Stimulated activated CD8-positive, alpha-beta memory T cell treated with anti-CD3 and anti-CD28 coated beads, Interleukin-12 subunit alpha, Interleukin-12 subunit beta, amount 100 ng/mL, for 1 hour (primary cell): ENCODE measurements at regions not wholly inside any gene's neighbourhood (a gene's known extent, or its start where the extent isn't known, plus 50 kb on each side); places are given as distances from the start of the nearest gene placed in this dataset.
"Not testable (repeated sequence)": the region's sequence is repeated elsewhere in the genome, so short reads cannot be mapped to it uniquely, and the experiment has no call there.

Experiments used
- DNase-seq: peaks from one replicate; pipeline ENCODE4 v3.0.0-alpha.2; 2020; ENCODE audit warnings: low read depth

DNA sequence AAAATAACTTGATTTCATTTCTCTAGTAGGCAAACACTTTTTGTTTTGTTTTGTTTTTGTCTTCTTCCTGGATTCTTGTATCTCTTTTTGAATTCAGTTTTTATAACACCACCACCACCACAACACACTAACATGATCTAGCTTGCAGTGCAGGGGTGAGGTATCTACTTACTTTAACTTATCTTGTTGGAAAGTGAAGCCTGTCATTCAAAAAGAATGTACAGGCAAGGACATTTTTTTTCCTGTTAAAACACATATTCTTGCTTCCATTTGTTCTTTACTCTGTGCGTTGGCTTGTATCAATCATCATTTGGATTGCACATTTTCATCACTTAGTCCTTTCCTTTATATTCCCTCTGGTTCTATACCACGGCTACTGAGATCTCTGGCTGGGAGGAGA is 824.2 kb downstream of the PLCL1 start:
- DNase-seq, result no peak

GRCh38 chr2:198622986-198623730 is 818.8 kb downstream of the PLCL1 start:
- no peak for DNase-seq

- DNase-seq, result no peak
Measured at GRCh38 chr2:198615972-198616371, 811.6 kb downstream of the PLCL1 start.

DNA sequence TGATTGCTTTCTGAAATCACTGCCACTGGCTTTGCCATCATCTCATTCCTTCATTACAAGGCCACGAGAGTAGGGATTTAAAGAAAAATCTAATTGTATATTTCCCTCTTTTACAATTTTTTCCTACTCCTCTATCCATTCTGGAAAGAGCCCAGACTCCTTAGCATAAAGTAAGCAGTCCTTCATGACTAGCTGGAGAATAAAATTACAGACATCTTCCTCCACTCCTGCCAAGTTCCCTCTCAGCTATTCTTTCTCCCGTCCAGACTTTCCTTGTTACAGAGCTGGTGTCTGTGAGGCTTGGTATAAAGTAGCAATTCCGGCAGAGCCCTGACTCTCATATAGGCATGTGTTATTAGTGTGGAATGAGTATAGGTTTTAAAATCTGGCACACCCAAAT is 806.8 kb downstream of the PLCL1 start:
- no peak for DNase-seq

DNA sequence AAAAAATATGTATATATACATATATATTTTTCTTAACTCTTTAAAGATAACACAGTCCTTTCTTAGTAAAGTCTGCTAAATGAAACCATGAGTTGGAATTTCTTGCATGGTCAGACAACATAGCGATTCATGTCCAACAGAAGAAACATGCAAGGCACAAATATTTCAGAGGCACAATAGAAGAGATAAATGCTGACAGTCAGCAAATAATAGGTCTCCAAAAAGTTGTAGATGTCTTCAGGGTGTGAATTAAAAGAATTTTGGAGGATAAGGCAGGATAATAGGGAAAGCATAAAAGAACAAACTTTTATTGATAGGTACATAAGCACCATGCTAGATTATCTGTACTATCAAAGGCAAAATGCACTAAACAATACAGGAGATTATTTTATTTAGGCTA is 800.2 kb downstream of the PLCL1 start:
- DNase-seq, result no peak

GRCh38 chr2:198602986-198603385 is 798.6 kb downstream of the PLCL1 start:
- not testable (repeated sequence) for DNase-seq

- DNase-seq, result no peak
Measured at GRCh38 chr2:198597648-198598047, 793.3 kb downstream of the PLCL1 start.

- DNase-seq, result no peak
Measured at GRCh38 chr2:198596985-198597384, 792.6 kb downstream of the PLCL1 start.

GRCh38 chr2:198595721-198596120 is 791.3 kb downstream of the PLCL1 start:
- DNase-seq, result no peak

- DNase-seq, result no peak
Measured at GRCh38 chr2:198591586-198591985, 787.2 kb downstream of the PLCL1 start.

GRCh38 chr2:198587741-198588140 is 783.3 kb downstream of the PLCL1 start:
- DNase-seq, result no peak

DNA sequence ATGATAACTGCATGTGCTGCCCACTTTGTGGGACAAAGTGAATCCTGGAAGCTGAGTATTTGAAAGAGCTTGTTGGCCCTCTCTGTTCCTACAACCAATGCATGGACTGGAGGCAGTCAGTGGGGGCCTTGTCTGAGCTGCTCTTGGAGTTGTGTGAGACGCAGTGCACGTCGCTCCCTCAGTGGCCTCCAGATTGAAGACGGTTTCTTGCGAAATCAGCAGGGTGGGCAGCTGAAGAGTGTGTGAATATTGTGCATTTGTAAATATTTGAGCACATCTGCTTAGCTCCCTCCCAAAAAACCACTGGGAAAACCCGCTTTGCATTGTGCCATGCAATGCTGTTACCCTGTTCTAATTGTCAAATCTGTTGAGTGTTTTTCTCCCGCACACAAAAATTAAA is 782.8 kb downstream of the PLCL1 start:
- no peak for DNase-seq

GRCh38 chr2:198571393-198571792 is 767.0 kb downstream of the PLCL1 start:
- no peak for DNase-seq

GRCh38 chr2:198558176-198558575 is 753.8 kb downstream of the PLCL1 start:
- DNase-seq, result no peak

- no peak for DNase-seq
Measured at GRCh38 chr2:198546122-198546521, 741.7 kb downstream of the PLCL1 start.

- no peak for DNase-seq
Measured at GRCh38 chr2:198545411-198545810, 741.0 kb downstream of the PLCL1 start.

DNA sequence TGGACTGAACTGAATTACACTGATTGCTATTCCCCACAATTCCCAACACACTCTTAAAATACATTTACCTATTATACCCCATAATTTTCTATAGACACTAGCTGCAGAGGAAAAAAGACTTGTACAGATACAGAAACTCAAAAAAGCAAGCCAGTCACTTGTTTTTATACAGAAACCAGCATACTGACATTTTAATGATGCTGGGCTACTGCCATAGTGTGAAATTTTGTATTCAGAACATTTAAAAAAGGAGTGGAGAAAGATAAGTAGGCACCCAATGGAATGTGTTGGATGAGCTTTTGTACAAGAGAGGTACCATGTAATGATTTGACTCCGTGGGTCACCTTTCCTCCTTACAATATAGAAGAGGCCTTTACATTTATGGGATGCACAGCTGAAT is 740.1 kb downstream of the PLCL1 start:
- no peak for DNase-seq

- no peak for DNase-seq
Measured at GRCh38 chr2:198534756-198535155, 730.4 kb downstream of the PLCL1 start.

DNA sequence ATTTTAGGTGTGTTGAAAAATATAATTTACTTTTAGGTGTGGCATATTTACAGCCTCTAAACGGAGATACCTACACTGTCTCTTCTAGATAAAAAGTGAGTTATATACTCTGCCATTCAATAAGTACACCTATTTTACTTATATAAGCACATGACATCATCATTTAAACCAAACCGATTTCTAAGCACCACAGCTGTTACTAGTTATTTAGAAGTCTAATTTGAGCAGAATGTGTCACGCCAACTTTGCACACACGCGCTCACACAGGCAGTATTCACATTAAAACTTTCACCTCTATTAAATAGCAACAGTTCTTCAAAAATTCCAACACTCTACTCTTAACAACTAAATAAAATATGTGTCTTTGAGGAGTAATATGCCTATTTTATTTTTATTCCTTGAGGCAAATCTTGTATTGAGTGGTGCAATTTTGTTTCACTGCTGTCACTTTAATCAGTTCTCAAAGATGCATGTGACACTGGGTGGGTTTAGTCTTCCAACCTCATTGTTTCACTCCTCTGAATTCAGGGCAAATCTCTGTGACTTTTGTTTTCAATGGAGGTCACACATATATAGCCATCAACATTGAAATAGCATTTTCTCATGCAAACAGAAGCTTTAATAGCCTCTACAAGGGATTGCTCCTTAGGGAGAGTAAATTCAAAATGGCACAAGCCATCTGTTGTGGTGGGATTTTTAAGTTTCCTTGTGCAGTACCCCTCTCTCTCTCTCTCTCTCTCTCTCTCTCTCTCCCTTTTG is 721.0 kb downstream of the PLCL1 start:
- DNase-seq, result no peak

- DNase-seq, result no peak
Measured at GRCh38 chr2:198523710-198524109, 719.3 kb downstream of the PLCL1 start.

GRCh38 chr2:198518935-198519334 is 714.5 kb downstream of the PLCL1 start:
- no peak for DNase-seq

DNA sequence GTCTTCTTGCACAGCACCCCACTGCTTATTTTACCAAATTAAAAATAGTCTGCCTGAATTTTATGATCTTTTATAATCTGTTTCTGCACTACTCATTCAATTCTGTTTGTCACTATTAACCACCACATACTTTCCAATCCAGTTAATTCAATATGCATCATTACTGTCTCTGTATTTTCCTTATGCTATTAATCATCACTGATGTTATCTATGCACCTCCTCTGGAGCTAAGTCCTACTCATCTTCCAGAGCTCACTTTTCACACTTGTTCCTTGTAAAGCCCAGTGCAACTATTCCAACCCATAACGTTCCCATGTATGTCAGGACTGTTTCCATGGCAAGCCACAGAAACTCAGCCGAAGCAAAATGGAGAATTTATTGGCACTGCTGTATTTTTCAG is 713.6 kb downstream of the PLCL1 start:
- DNase-seq, result no peak

DNA sequence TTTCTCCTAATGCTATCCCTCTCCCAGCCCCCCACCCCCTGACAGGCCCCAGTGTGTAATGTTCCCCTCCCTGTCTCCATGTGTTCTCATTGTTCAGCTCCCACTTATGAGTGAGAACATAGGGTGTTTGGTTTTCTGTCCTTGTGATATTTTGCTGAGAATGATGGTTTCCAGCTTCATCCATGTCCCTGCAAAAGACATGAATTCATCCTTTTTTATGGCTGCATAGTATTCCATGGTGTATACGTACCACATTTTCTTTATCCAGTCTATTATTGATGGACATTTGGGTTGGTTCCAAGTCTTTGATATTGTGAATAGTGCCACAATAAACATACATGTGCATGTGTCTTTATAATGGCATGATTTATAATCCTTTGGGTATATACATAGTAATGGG is 704.2 kb downstream of the PLCL1 start:
- DNase-seq, result not testable (repeated sequence)

- DNase-seq, result no peak
Measured at GRCh38 chr2:198499539-198499938, 695.1 kb downstream of the PLCL1 start.
